GM19099 (cell line): ENCODE measurements at regions not wholly inside any gene's neighbourhood (a gene's known extent, or its start where the extent isn't known, plus 50 kb on each side); places are given as distances from the start of the nearest gene placed in this dataset.

ENCODE experiments used
- POLR2A ChIP-seq: IDR thresholded peaks from 3 replicates; pipeline ENCODE4 v1.6.1; 2011; ENCODE audit warnings: low read depth; ENCODE audit not compliant: insufficient read length; ENCODE audit errors: extremely low read depth

DNA sequence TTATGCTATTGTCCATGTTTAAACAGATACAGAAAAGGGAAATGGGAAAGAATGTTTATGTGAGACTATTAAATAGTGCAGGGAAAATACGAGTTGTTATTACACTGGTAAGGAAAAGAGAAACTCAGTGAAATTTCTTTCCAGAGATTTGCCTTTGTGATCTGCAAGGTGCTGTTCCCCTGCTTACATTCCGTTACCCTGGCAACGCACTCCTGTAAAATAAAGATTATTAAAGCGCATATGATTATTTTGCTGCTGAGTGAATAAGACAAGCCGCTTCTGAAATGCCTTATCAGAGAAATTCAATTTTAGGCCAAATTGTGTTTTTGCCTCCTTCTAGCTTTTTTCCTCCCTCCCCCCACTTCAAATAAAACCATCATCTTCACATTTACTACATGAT is 328.6 kb upstream of the PMFBP1 start:
- TF ChIP-seq POLR2A = no peak

DNA sequence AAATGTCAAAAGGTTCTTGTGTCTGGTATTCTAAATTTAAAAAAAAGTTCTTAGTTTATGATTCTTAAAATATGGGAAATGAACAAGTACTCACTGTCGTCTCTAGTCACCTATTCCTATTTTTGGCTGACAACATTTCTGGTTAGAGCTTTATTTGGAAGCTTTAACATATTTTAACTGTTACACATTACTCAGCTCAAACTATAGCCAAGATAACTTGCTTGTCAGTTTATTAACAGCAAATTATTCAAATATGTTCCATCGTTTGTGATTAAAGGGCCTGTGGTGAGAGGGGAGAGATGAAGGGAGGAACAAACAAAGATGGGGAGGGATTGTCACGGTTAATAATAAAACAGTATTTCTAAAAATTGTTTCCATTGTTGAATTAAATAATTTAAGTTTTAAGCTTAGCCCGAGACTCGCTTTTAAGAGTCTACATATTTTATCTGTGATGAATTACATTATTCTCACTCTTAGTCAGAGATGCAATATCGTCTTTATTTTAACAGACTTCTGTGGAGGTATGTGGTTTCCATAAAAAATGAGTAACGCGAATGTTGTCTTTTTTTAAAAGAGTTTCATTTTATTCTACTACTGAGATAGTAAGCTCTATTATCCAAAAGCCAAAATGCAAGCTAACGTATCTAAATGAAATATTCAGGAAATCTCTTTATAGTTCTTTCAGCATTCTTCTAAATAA is 321.9 kb upstream of the PMFBP1 start:
- TF ChIP-seq POLR2A = no peak

DNA sequence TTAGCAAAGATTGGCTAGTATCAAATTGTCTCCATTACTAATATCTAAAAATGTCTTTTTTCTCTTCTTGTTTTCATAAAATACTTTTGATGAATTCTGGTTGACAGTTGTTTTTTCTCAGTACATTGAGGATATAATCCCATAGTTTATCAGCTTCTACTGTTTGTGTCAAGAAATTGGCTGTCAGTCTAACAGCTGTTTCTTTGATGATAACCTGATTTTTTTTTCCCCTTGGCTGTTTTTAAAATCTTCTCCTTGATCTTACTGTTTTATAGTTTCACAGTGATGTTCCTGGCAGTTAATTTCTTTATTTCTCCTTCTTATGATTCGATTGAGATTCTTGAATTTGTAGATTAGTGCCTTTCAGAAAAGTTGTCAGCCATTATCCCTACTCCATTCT is 315.3 kb upstream of the PMFBP1 start:
- no peak for TF ChIP-seq POLR2A

DNA sequence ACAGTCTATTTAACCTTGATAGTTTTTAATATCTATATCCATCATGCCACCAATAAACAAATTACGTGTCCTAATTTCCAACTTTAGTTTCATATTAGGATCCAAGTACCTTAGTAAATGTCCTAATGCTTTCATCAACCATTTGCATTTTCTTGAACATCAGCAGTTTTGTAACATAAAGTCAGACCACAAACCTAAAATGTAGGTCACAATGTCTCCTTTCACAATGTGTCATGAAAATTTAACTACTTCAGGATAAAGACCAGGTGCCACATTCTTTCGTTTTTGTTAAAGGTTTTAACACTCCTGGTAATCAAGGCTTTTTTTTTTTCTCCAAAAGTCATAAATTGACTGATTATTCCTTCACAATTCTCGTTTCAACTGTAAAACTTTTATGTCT is 310.7 kb upstream of the PMFBP1 start:
- no peak for TF ChIP-seq POLR2A

DNA sequence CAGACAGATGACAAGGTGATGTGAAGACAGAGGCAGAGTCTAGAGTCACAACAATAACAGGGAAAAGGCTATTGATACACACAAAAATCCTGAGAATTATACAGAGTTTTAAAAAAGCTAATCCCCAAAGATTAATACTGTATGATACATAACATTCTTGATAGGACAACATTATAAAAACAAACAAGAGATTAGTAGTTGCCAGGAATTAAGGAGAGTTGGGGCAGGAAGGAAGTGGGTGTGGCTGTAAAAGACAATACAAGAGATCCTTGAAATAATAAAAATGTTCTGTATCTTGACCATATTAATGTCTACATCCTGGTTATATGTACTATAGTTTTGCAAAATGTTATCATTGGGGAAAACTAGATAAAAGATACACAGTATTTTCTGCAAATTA is 309.5 kb upstream of the PMFBP1 start:
- TF ChIP-seq POLR2A = no peak

DNA sequence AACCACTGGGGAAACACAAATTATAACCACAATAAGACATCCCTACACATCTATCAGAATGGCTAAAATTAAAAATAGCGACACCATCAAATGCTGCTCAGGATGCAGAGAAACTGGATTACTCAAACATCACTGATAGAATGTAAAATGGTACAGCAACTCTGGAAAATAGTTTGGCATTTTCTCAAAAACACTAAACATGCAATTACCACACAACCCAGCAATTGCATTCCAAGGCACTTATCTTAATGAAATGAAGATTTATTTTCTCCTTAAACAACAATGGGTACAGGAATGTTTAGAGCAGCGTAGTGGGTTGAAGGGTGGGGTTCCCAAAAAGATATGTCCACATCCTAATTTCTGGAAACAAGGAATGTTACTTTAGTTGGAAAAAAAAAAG is 309.0 kb upstream of the PMFBP1 start:
- TF ChIP-seq POLR2A = no peak

DNA sequence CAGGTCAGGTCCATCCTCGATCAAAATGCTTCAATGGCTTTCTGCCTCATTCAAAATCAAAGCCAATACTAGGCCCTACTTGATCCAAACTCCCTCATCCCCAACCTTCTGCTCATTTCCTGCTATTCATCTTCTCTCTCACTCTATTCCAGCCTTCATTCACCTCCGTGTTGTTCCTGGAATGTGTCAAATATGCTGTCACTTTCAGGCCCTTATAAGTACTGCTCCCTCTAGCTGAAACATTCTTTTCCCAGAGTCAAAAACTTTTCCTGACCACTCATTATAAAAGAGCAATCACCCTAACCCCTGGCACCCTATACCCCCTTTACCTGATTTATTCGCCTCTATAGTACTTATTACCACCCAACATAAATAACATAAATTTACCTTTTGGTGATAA is 303.7 kb upstream of the PMFBP1 start:
- TF ChIP-seq POLR2A = no peak

DNA sequence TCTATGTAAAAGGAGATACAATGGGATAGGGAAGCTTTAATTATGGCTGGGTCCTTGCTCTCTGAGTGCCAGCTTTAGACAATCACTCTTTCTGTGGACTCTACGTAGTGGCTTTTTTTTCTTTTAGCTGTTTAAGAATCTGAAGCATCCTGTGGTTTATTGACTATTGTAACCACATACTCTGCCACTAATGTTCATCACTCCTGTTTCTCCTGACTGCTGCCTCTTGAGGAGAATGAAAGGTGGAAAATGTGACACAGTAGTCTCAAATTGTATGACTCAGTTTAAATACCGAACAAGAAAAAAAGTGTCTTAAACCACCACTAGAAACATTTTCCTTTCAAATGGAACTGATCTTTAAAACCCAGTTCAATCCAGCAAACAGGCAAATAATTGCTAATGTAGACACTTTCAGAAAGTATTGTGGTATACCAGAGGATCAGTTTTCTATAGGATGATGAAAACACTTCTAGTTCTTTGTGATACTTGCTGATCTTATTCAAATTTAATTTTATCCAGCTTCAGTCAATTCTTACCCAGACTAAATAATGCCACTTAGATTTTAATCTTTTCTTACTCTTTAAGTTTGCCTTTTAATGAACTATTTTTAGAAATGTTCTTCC is 302.7 kb upstream of the PMFBP1 start:
- no peak for TF ChIP-seq POLR2A

DNA sequence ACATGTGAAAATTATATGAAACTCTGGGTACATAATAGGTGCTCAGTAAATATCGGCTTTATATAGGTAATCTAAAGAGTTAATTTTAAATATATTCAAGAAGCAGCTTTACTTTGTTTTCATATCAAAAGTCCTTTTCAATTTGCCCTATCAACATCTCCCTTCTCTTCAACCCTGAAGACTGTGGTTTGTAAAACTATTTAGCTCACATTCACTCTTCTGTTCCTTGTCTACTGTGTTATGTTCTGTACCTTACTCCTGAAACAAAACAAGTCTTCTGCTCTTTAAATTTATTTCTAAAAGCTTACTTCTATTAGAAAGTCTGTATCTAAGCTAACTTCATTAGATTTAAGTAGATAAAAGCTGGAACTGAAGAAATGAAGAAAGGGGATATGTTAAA is 301.7 kb upstream of the PMFBP1 start:
- no peak for TF ChIP-seq POLR2A

DNA sequence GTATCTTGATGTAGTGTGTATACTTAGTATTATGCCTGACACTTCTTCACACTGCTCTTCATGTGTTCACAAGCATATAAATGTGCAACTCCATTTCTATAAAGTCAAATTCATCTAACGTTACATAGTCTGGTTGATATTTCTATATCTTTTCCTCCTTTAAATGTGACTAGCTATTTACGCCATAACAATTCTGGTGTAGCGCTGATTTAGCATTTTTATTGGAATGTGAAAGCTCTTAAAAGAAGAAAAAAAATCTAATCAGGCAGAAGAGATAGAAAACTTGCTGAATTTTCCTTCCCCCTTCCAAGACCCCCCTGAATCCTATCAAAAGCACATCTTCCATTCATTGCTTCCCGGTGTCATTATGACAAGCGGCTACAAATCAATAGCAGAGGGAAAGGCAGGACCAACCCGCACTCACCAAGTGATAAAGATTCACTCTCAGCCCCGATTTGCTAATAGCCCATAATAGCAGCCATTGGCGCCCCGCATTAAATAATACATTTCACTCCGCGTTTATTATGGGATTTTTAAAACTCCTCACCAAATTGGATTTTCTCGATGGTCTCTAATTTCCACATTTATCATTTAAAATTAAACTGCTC is 299.5 kb upstream of the PMFBP1 start:
- no peak for TF ChIP-seq POLR2A

DNA sequence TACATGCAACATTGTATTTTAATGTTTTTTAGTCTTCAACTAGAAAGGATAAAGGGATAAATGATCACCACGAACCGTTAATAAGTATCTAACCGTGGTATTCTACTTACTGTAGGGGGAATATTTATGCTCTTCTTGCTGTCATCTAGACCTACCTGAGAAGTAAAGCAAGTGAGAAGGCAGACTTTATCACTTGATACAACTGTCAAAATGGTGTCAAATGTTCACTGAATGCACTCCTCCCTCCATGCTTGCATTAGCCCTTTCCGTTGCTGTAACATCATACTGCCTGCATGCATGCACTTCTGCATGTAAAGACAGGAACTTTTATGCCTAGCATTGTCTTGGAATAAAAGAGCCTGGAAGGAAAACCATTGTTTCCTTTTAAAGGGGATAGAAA is 298.6 kb upstream of the PMFBP1 start:
- no peak for TF ChIP-seq POLR2A

DNA sequence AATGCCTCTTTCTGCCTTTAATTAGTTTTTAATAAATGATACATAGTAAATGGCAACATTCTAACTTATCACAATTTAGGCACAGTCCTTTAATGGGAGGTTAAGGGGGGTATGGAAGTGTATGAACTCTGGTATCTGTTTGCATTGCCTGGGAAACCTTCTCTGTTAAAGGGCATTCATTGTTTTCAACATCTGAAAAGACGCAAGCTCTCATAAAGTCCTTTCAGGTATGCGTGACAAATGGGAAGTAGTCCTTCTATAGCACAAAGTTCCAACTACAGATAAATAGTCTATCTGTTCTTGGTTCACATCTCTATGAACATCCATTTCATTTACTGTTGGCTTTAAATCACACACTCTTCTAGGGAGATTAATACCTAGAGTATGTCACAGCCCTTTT is 298.0 kb upstream of the PMFBP1 start:
- TF ChIP-seq POLR2A = no peak

DNA sequence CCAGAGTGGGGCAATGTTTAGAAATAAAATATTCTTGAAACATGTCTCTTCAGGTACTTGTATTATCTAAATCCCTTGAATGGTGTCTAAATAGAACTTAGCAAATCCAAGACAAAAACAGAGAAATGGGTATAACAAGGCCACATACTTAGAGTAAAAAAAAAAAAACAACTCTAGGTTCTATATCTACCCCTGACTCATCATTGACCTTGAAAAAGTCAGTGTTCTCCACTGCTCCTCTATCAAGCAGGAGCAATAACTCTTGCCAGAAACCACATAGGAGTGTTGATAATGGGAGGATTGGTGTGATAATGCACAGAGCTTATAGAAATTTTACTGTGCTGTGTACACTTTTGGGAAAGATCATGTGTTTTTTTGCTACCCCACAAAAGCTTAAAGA is 296.6 kb upstream of the PMFBP1 start:
- no peak for TF ChIP-seq POLR2A

DNA sequence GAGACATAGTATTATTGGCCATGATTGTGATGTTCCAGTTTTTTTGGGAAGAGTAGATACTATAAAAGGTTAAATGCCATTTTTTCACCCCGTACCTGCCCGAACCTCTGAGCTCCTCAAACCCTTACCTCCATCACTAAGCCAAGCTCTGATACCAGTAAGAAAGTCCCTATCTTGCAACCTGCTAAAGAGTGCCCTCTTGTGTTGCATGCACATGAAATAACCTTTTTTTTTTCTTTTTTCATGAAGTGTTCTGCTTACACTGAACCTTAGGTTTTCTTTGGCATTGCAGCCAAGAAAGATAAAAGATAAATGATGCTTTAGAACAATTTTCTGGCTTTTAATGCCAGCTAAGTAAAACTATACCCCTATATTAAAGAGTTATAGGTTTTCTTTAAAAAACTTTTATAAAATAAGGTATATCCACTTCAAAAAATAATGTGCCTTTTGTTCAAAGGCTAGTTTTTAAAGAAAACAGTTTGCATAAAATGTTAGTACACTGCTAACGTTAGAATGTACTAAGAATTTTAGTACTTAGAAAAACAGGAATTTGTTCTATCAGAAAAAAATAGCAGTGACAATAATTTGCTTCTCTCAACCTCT is 295.3 kb upstream of the PMFBP1 start:
- TF ChIP-seq POLR2A = no peak

DNA sequence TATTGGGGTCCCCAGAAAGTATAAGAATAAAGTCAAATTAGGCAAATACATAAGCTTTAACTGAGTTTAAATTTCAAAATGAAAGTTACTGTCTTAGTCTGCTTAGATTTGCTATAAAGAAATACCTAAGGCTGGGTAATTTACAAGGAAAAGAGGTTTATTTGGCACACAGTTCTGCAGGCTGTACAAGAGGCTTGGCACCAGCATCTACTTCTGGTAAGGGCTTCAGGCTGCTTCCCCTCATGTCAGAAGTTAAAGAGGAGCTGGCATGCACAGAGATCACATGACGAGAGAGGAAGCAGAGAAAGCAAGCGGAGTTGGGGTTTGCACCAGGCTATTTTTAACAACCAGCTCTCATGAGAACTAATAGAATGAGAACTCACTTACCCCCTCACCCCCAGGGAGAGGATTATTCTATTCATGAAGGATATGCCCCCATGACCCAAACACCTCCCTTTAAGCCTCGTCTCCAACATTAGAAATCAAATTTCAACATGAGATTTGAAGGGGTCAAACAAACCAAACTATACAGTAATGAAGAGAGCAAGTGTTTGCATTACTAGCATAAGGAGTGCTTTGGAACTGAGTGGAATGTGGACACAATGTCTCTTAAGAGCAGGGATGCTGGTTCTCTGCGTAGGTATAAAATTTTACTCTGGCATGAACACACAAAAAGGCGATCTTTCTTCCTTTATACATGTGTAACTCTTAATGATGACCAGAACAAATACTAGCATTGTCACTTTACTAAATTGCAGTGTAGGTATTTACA is 292.8 kb upstream of the PMFBP1 start:
- TF ChIP-seq POLR2A = no peak

DNA sequence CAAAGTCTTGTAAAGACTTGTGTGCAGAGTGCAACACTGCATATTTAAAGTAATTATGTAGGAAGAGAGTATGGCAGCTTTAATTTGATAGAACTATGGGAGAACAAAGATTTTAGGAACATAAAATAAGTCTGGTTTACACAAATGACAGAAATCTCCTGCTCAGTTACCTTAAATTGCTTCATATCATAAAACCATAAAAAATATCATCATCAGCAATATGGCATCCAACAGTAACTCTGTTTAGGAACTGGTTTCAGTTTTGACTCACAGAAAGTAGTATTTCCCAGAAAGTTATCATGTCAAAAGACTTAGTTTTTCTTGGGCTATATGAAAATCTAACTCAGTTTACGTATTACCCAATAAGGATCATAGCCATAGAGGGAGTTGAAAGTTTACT is 292.1 kb upstream of the PMFBP1 start:
- TF ChIP-seq POLR2A = no peak

DNA sequence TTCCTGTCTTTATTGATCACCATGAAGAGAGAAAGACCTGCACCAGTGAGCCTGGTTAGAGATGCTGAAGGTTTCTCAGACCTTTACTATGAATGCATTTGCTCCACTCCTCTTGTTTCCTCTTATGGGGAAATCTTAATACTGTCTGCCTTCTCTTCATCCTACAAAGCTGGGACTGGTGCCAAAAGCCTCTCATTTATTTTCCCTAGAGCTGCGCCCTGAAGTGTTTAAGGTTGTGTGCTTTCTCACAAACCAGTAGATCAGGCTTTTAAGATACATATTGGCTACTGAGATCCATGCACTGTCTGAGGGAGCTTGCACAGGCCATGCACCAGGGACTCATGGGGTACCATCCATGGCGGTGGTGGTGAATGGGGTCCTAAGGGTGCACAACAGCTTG is 286.1 kb upstream of the PMFBP1 start:
- no peak for TF ChIP-seq POLR2A
